Right lobe of liver (tissue), 6 donors: ENCODE measurements at regions not wholly inside any gene's neighbourhood (a gene's known extent, or its start where the extent isn't known, plus 50 kb on each side); places are given as distances from the start of the nearest gene placed in this dataset.

Experiments used
- ATAC-seq, 4 donors: fragments of 200-7000 bp; cut with Tn5 transposase; one replicate each; pipeline ENCODE4 v1.9.1; 2020; ENCODE audit warnings: mild to moderate bottlenecking in 4 of 4, moderate library complexity in 4 of 4
- DNase-seq, 3 donors: peaks; one replicate each; pipeline ENCODE4 v3.0.0-alpha.2; 2020
- H3K27ac ChIP-seq, 3 donors: fragments of 200-600 bp; one replicate each; pipeline ENCODE4 v1.8.0; 2022
- H3K27me3 ChIP-seq, 2 donors: fragments of 200-600 bp; one replicate each; pipeline ENCODE4 v1.8.0; 2022
- H3K36me3 ChIP-seq, 4 donors: fragments of 200-600 bp; sonication (generic) in 1 of 4; one replicate each; pipeline versions ENCODE4 v1.5.1 to v1.8.0; 2017 to 2022; ENCODE audit warnings: control low read depth in 1 of 4
- H3K4me1 ChIP-seq, 4 donors: fragments of 200-600 bp; sonication (generic) in 1 of 4; one replicate each; pipeline versions ENCODE4 v1.5.1 to v1.8.0; 2017 to 2022; ENCODE audit warnings: control low read depth in 1 of 4
- H3K4me3 ChIP-seq, 3 donors: fragments of 200-600 bp; one replicate each; pipeline ENCODE4 v1.8.0; 2022
- H3K9me3 ChIP-seq, 4 donors: fragments of 200-600 bp; sonication (generic) in 1 of 4; one replicate each; pipeline versions ENCODE4 v1.5.1 to v1.8.0; 2017 to 2022; ENCODE audit warnings: control low read depth in 1 of 4
- CTCF ChIP-seq, 4 donors: fragments of 200-600 bp in 3 of 4; fragments of 450-650 bp in 1 of 4; IDR thresholded peaks; one replicate each; pipeline versions ENCODE4 v1.5.1 to v1.8.0; 2016 to 2022; ENCODE audit warnings: antibody characterized with exemption in 4 of 4, mild to moderate bottlenecking in 2 of 4
- POLR2A ChIP-seq: fragments of 450-650 bp; IDR thresholded peaks from one replicate; pipeline ENCODE4 v1.6.1; 2017; ENCODE audit warnings: antibody characterized with exemption, mild to moderate bottlenecking
- WGBS: methylation state at CpG from one replicate; pipeline ENCODE4 v1.1.6; 2018; ENCODE audit warnings: low coverage, low lambda C conversion rate; ENCODE audit not compliant: insufficient coverage; ENCODE audit errors: missing lambda C conversion rate; 5-methylcytosine and 5-hydroxymethylcytosine counted together
- intact Hi-C, 2 donors: fragments of 100-400 bp; cut with DNase I; formaldehyde crosslinking; loops; one replicate each; pipeline versions ENCODE4 v1.11.2 to v1.14.1; 2022
- donor health status: DM: no; HTN: yes; CAD: no.
- donor health status: DM: no; HTN: no; CAD: no.
- donor health status: DM: no; HTN: no; CAD: no.
- donor health status: DM: no; HTN: yes; CAD: no.
- donor health status: DM: no; HTN: yes; CAD: no.

DNA sequence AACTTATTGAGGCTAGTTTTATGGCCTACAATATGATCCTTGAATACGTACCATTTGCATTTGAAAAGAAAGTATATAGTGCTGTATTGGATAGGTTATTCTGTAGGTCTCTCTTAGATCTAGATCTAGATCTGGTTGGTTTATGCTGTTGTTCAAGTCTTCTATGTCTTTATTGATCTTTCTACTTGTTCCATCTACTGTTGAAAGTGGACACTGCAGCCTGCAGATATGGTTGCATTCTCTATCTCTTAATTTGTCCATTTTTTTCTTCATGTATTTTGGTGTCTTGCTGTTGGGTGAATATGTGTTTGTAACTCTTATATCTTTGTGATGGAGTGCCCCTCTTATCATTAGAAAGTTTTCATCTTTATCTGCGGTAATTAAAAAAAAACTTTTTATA is 139.4 kb upstream of the PCDH15 start:
- DNase-seq (no peak), ATAC-seq (no peak)
- H3K27me3 ChIP-seq = no peaks in the 10 kb centered on the region
- H3K36me3 ChIP-seq = no peaks in the 10 kb centered on the region
- TF ChIP-seq CTCF (IDR thresholded peaks at IDR 0.05) (no peak), POLR2A (no peak)
- H3K4me1 ChIP-seq = no peaks in the 10 kb centered on the region
- intact Hi-C loops = no loop called here
- no peaks in the 10 kb centered on the region for H3K9me3 ChIP-seq
- no peak overlapping the region for H3K27ac ChIP-seq
- 71% methylated on average over 2 of the region's 2 CpGs for WGBS
- no peak overlapping the region for H3K4me3 ChIP-seq

DNA sequence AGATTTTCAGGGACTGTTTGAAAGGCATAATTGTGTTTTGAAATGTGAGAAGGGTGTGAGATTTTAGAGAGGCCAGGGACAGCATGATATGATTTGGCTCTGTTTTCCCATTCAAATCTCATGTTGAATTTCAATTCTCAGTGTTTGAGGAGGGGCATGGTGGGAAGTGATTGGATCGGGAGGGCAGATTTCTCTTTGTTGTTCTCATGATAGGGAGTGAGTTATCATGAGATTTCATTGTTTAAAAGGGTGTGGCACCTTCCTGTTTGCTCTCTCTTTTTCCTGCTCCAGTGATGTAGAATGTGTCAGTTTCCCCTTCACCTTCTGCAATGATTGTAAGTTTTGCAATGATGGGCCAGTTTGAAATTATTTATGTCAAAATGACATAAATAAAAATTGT is 113.0 kb upstream of the PCDH15 start:
- H3K4me1 ChIP-seq = no peaks in the 10 kb centered on the region
- no peak overlapping the region for H3K27ac ChIP-seq
- WGBS = 27% methylated on average over 1 of the region's 1 CpG
- H3K27me3 ChIP-seq = no peaks in the 10 kb centered on the region
- DNase-seq (no peak), ATAC-seq (no peak)
- intact Hi-C loops = no loop called here
- no peaks in the 10 kb centered on the region for H3K36me3 ChIP-seq
- no peaks in the 10 kb centered on the region for H3K9me3 ChIP-seq
- H3K4me3 ChIP-seq = no peak overlapping the region
- no peak for TF ChIP-seq POLR2A
- TF ChIP-seq CTCF (IDR thresholded peaks at IDR 0.05) = no peak

DNA sequence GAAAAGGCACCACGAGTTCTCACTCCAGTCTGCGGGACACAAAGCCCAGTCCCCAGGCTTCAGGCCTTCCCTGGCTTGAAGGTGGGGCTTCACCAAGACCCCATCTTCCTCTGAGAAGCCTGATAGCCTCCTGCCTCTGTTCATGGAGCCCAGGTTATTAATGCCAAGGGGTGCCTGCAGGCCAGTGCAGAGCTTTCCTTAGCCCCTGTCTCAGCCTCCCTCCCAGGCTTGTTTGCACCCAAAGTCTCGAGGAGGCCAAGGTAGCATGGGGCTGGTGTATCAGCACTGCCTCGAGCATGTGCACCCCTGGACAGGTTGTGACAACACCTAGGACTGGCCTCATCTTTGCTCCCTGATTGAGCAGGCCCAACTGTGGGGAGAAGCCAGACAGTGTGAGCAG is 108.1 kb upstream of the PCDH15 start:
- no peaks in the 10 kb centered on the region for H3K9me3 ChIP-seq
- no peaks in the 10 kb centered on the region for H3K27me3 ChIP-seq
- WGBS = 37% methylated on average over 2 of the region's 4 CpGs
- no peaks in the 10 kb centered on the region for H3K36me3 ChIP-seq
- intact Hi-C loops = no loop called here
- H3K4me1 ChIP-seq = no peaks in the 10 kb centered on the region
- TF ChIP-seq POLR2A (no peak), CTCF (IDR thresholded peaks at IDR 0.05) (no peak)
- no peak for DNase-seq
- H3K27ac ChIP-seq = no peak overlapping the region
- H3K4me3 ChIP-seq = no peak overlapping the region
- ATAC-seq = peak in 1 of 4 donors; percentile 10

- Histone ChIP-seq H3K27ac (no peak overlapping the region), H3K4me1 (no peaks in the 10 kb centered on the region), H3K4me3 (no peak overlapping the region), H3K9me3 (no peaks in the 10 kb centered on the region), H3K27me3 (no peaks in the 10 kb centered on the region), H3K36me3 (no peaks in the 10 kb centered on the region)
- no CpG with 5 or more reads among the region's 3 CpGs for WGBS
- no peak for DNase-seq
- ATAC-seq = peak in 2 of 4 donors; percentile 13 to 44
- intact Hi-C loops = no loop called here
- TF ChIP-seq CTCF (IDR thresholded peaks at IDR 0.05) = no peak
- no peak for TF ChIP-seq POLR2A
Observed at GRCh38 chr10:54908019-54908418, 107.0 kb upstream of the PCDH15 start.

GRCh38 chr10:54906940-54907339 is 105.9 kb upstream of the PCDH15 start:
- no peaks in the 10 kb centered on the region for H3K9me3 ChIP-seq
- H3K4me1 ChIP-seq = no peaks in the 10 kb centered on the region
- H3K27ac ChIP-seq = no peak overlapping the region
- TF ChIP-seq CTCF (IDR thresholded peaks at IDR 0.05) (no peak), POLR2A (no peak)
- no peaks in the 10 kb centered on the region for H3K27me3 ChIP-seq
- intact Hi-C loops = no loop called here
- H3K36me3 ChIP-seq = no peaks in the 10 kb centered on the region
- no peak for DNase-seq
- H3K4me3 ChIP-seq = no peak overlapping the region
- no peak for ATAC-seq
